ENCODE measurements at regions not wholly inside any gene's neighbourhood (a gene's known extent, or its start where the extent isn't known, plus 50 kb on each side); places are given as distances from the start of the nearest gene placed in this dataset.

- DNase-seq, result no peak
Measured at GRCh38 chr4:14182148-14182547, 554.6 kb upstream of the BOD1L1 start.

- no peak for DNase-seq
Measured at GRCh38 chr4:14184265-14184664, 556.7 kb upstream of the BOD1L1 start.

GRCh38 chr4:14184767-14185166 is 557.2 kb upstream of the BOD1L1 start:
- DNase-seq, result no peak

- no peak for DNase-seq
Measured at GRCh38 chr4:14188214-14188613, 560.7 kb upstream of the BOD1L1 start.

- no peak for DNase-seq
Measured at GRCh38 chr4:14193601-14194000, 566.1 kb upstream of the BOD1L1 start.

- DNase-seq, result peak; percentile 63 to 84 (median 74)
Measured at GRCh38 chr4:14196131-14196530, 568.6 kb upstream of the BOD1L1 start.

GRCh38 chr4:14215116-14215770 is 587.7 kb upstream of the BOD1L1 start:
- no peak for DNase-seq

GRCh38 chr4:14217401-14217800 is 589.9 kb upstream of the BOD1L1 start:
- no peak for DNase-seq

- DNase-seq, result no peak
Measured at GRCh38 chr4:14218641-14219040, 591.1 kb upstream of the BOD1L1 start.

- no peak for DNase-seq
Measured at GRCh38 chr4:14221176-14221575, 593.7 kb upstream of the BOD1L1 start.

- no peak for DNase-seq
Measured at GRCh38 chr4:14222377-14223029, 595.0 kb upstream of the BOD1L1 start.

GRCh38 chr4:14223461-14223860 is 595.9 kb upstream of the BOD1L1 start:
- DNase-seq, result no peak

- DNase-seq, result no peak
Measured at GRCh38 chr4:14225688-14226207, 598.2 kb upstream of the BOD1L1 start.

GRCh38 chr4:14233126-14233525 is 605.6 kb upstream of the BOD1L1 start:
- DNase-seq, result no peak

- DNase-seq, result no peak
Measured at GRCh38 chr4:14234307-14234706, 606.8 kb upstream of the BOD1L1 start.

GRCh38 chr4:14236359-14236758 is 608.8 kb upstream of the BOD1L1 start:
- DNase-seq, result no peak

GRCh38 chr4:14237911-14238310 is 610.4 kb upstream of the BOD1L1 start:
- no peak for DNase-seq

GRCh38 chr4:14241574-14241973 is 614.0 kb upstream of the BOD1L1 start:
- no peak for DNase-seq

- DNase-seq, result no peak
Measured at GRCh38 chr4:14247767-14248166, 620.2 kb upstream of the BOD1L1 start.

GRCh38 chr4:14249226-14249625 is 621.7 kb upstream of the BOD1L1 start:
- DNase-seq, result no peak

GRCh38 chr4:14254252-14254651 is 626.7 kb upstream of the BOD1L1 start:
- peak; percentile 27 to 69 (median 50) for DNase-seq

GRCh38 chr4:14254926-14255325 is 627.4 kb upstream of the BOD1L1 start:
- no peak for DNase-seq

GRCh38 chr4:14257903-14258302 is 630.4 kb upstream of the BOD1L1 start:
- DNase-seq, result no peak

GRCh38 chr4:14259936-14260335 is 632.4 kb upstream of the BOD1L1 start:
- DNase-seq, result no peak

Data from suppressor macrophage (primary cell).